ENCODE measurements at regions not wholly inside any gene's neighbourhood (a gene's known extent, or its start where the extent isn't known, plus 50 kb on each side); places are given as distances from the start of the nearest gene placed in this dataset.
"Not testable (repeated sequence)": the region's sequence is repeated elsewhere in the genome, so short reads cannot be mapped to it uniquely, and the experiment has no call there.

DNA sequence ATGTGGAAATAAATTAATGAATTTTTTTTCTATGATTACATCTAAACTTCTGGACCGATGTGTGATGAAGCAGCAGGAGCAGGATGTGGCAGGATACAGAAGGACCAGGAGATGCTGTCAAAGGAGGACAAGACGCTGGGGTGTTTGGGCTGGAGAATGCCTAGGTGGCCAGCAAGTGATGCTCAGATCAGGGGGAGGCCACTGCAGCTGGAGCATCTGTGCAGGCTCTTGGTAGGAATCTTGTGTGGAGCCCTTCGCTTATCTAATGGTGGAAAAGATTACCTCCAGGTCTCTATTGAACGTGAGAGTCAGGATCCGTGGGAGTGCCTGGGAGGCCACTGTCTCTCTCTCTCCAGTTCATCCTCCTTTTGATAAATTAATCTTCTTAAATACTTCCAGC is 79.8 kb downstream of the MRPL36 start:
- Histone ChIP-seq H3K27ac (no peak overlapping the region), H3K4me3 (no peak overlapping the region), H4K20me1 (ENCODE audit: insufficient read depth, poor library complexity, severe bottlenecking) (no peaks in the 10 kb centered on the region), H3K27me3 (no peaks in the 10 kb centered on the region), H3K79me2 (no peaks in the 10 kb centered on the region), H3K4me1 (ENCODE audit: insufficient read depth) (no peaks in the 10 kb centered on the region), H2AFZ (no peak overlapping the region), H3K4me2 (no peak overlapping the region), H3K9me3 (ENCODE audit: low read depth) (peaks cover 3% of the 10 kb centered on the region), H3K9me2 (replicated peaks; ENCODE audit: insufficient read depth) (no peaks in the 10 kb centered on the region), H3K36me3 (replicated peaks; ENCODE audit: insufficient read depth, low read depth) (no peaks in the 10 kb centered on the region)
- WGBS (ENCODE audit: low lambda C conversion rate, missing lambda C conversion rate) = 70% methylated on average over 5 of the region's 5 CpGs
- TF ChIP-seq EZH2 (IDR thresholded peaks at IDR 0.05; ENCODE audit: borderline replicate concordance) (no peak), EZH2phosphoT487 (IDR thresholded peaks at IDR 0.05; ENCODE audit: low read depth, severe bottlenecking, unreplicated experiment) (no peak), CTCF (IDR thresholded peaks at IDR 0.05; ENCODE audit: poor library complexity) (no peak)
- DNase-seq (ENCODE audit: low spot score) = no peak

DNA sequence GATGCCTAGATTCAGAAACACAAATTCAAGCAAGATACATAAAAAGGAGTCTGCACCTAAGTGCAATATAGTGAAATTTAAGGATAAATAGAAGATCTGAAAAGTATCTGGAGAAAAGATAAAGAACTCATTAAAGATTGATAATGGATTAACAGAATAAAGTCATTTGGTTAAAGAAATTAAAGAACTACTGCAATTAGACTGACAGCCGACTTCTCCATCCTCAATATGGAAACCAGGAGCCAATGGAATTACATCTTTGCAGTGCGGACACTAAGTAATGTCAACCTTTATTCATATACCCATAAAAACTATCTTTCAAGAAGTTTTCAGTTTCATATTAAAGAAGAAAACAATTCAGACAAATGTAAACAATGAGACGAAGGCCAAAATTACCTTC is 81.0 kb downstream of the MRPL36 start:
- Histone ChIP-seq H4K20me1 (ENCODE audit: insufficient read depth, poor library complexity, severe bottlenecking) (no peaks in the 10 kb centered on the region), H3K36me3 (replicated peaks; ENCODE audit: insufficient read depth, low read depth) (no peaks in the 10 kb centered on the region), H3K9me2 (replicated peaks; ENCODE audit: insufficient read depth) (no peaks in the 10 kb centered on the region), H3K4me1 (ENCODE audit: insufficient read depth) (no peaks in the 10 kb centered on the region), H3K27ac (no peak overlapping the region), H2AFZ (no peak overlapping the region), H3K9me3 (ENCODE audit: low read depth) (peaks cover 3% of the 10 kb centered on the region), H3K4me2 (no peak overlapping the region), H3K4me3 (no peak overlapping the region), H3K79me2 (no peaks in the 10 kb centered on the region), H3K27me3 (no peaks in the 10 kb centered on the region)
- WGBS (ENCODE audit: low lambda C conversion rate, missing lambda C conversion rate) = 59% methylated on average over 3 of the region's 3 CpGs
- TF ChIP-seq EZH2phosphoT487 (IDR thresholded peaks at IDR 0.05; ENCODE audit: low read depth, severe bottlenecking, unreplicated experiment) = no peak
- no peak for TF ChIP-seq CTCF (IDR thresholded peaks at IDR 0.05; ENCODE audit: poor library complexity)
- TF ChIP-seq EZH2 (IDR thresholded peaks at IDR 0.05; ENCODE audit: borderline replicate concordance) = no peak
- no peak for DNase-seq (ENCODE audit: low spot score)

GRCh38 chr5:1710091-1710490 is 89.5 kb downstream of the MRPL36 start:
- not testable (repeated sequence) for H4K20me1 ChIP-seq (ENCODE audit: insufficient read depth, poor library complexity, severe bottlenecking); H3K36me3 ChIP-seq (replicated peaks; ENCODE audit: insufficient read depth, low read depth); H3K27ac ChIP-seq; H3K9me2 ChIP-seq (replicated peaks; ENCODE audit: insufficient read depth); H3K79me2 ChIP-seq; H3K4me1 ChIP-seq (ENCODE audit: insufficient read depth); DNase-seq (ENCODE audit: low spot score); H3K9me3 ChIP-seq (ENCODE audit: low read depth); H3K4me3 ChIP-seq; H3K27me3 ChIP-seq
- Histone ChIP-seq H2AFZ (peak overlapping the region; percentile 17), H3K4me2 (peak overlapping the region; percentile 67)
- WGBS (ENCODE audit: low lambda C conversion rate, missing lambda C conversion rate) = 12% methylated on average over 8 of the region's 21 CpGs

- peak; percentile 37 for DNase-seq (ENCODE audit: low spot score)
- H3K9me2 ChIP-seq (replicated peaks; ENCODE audit: insufficient read depth) = no peaks in the 10 kb centered on the region
- WGBS (ENCODE audit: low lambda C conversion rate, missing lambda C conversion rate) = 50% methylated on average over 16 of the region's 16 CpGs
- H3K4me1 ChIP-seq (ENCODE audit: insufficient read depth) = peaks cover 2% of the 10 kb centered on the region
- peak overlapping the region; percentile 67 for H3K4me2 ChIP-seq
- H3K9me3 ChIP-seq (ENCODE audit: low read depth) = no peaks in the 10 kb centered on the region
- no peaks in the 10 kb centered on the region for H3K36me3 ChIP-seq (replicated peaks; ENCODE audit: insufficient read depth, low read depth)
- H4K20me1 ChIP-seq (ENCODE audit: insufficient read depth, poor library complexity, severe bottlenecking) = no peaks in the 10 kb centered on the region
- H3K27me3 ChIP-seq = no peaks in the 10 kb centered on the region
- no peak overlapping the region for H3K4me3 ChIP-seq
- H2AFZ ChIP-seq = peak overlapping the region; percentile 17
- H3K79me2 ChIP-seq = no peaks in the 10 kb centered on the region
- no peak overlapping the region for H3K27ac ChIP-seq
- TF ChIP-seq EZH2 (IDR thresholded peaks at IDR 0.05; ENCODE audit: borderline replicate concordance) (no peak), EZH2phosphoT487 (IDR thresholded peaks at IDR 0.05; ENCODE audit: low read depth, severe bottlenecking, unreplicated experiment) (no peak), CTCF (IDR thresholded peaks at IDR 0.05; ENCODE audit: poor library complexity) (no peak)
Measured at GRCh38 chr5:1709171-1709803, 90.3 kb downstream of the MRPL36 start.
